ENCODE measurements at regions not wholly inside any gene's neighbourhood (a gene's known extent, or its start where the extent isn't known, plus 50 kb on each side); places are given as distances from the start of the nearest gene placed in this dataset.

- DNase-seq (no peak), ATAC-seq (no peak)
- no peak overlapping the region for H3K4me3 ChIP-seq
- TF ChIP-seq CTCF (IDR thresholded peaks at IDR 0.05): no peak
- peaks cover 2% of the 10 kb centered on the region for H3K9me3 ChIP-seq
- intact Hi-C loops (cut with DNase I, micrococcal nuclease): no loop called here
- H3K4me1 ChIP-seq (ENCODE audit: low read depth): no peaks in the 10 kb centered on the region
- no peaks in the 10 kb centered on the region for H3K36me3 ChIP-seq (ENCODE audit: low read depth)
Measured at GRCh38 chr21:16198546-16198945, 468.8 kb downstream of the USP25 start.

- ATAC-seq (no peak), DNase-seq (no peak)
- intact Hi-C loops (cut with DNase I, micrococcal nuclease): no loop called here
- H3K9me3 ChIP-seq: peaks cover 2% of the 10 kb centered on the region
- TF ChIP-seq CTCF (IDR thresholded peaks at IDR 0.05): no peak
- H3K4me3 ChIP-seq: no peak overlapping the region
- H3K36me3 ChIP-seq (ENCODE audit: low read depth): no peaks in the 10 kb centered on the region
- H3K4me1 ChIP-seq (ENCODE audit: low read depth): no peaks in the 10 kb centered on the region
Measured at GRCh38 chr21:16199539-16199938, 469.8 kb downstream of the USP25 start.

- H3K4me1 ChIP-seq (ENCODE audit: low read depth): no peaks in the 10 kb centered on the region
- DNase-seq (no peak), ATAC-seq (no peak)
- intact Hi-C loops (cut with DNase I, micrococcal nuclease): no loop called here
- H3K9me3 ChIP-seq: peaks cover 2% of the 10 kb centered on the region
- H3K4me3 ChIP-seq: no peak overlapping the region
- no peak for TF ChIP-seq CTCF (IDR thresholded peaks at IDR 0.05)
- H3K36me3 ChIP-seq (ENCODE audit: low read depth): no peaks in the 10 kb centered on the region
Measured at GRCh38 chr21:16201718-16202117, 471.9 kb downstream of the USP25 start.

- Histone ChIP-seq H3K9me3 (no peaks in the 10 kb centered on the region), H3K36me3 (ENCODE audit: low read depth) (no peaks in the 10 kb centered on the region), H3K4me3 (no peak overlapping the region), H3K4me1 (ENCODE audit: low read depth) (no peaks in the 10 kb centered on the region)
- intact Hi-C loops (cut with DNase I, micrococcal nuclease): no loop called here
- ATAC-seq (no peak), DNase-seq (no peak)
- TF ChIP-seq CTCF (IDR thresholded peaks at IDR 0.05): no peak
Measured at GRCh38 chr21:16205527-16205926, 475.7 kb downstream of the USP25 start.

GRCh38 chr21:16211339-16212303 lies 481.8 kb downstream of the USP25 start:
- Histone ChIP-seq H3K4me1 (ENCODE audit: low read depth) (no peaks in the 10 kb centered on the region), H3K9me3 (no peaks in the 10 kb centered on the region), H3K36me3 (ENCODE audit: low read depth) (no peaks in the 10 kb centered on the region), H3K4me3 (no peak overlapping the region)
- intact Hi-C loops (cut with DNase I, micrococcal nuclease): no loop called here
- DNase-seq: no peak
- ATAC-seq: no peak
- TF ChIP-seq CTCF (IDR thresholded peaks at IDR 0.05): no peak

Data from mucosa of descending colon (tissue), 3 donors.